Kidney (tissue), 13 donors: ENCODE measurements at regions not wholly inside any gene's neighbourhood (a gene's known extent, or its start where the extent isn't known, plus 50 kb on each side); places are given as distances from the start of the nearest gene placed in this dataset.

ENCODE experiments used
- DNase-seq, 5 donors: peaks; one replicate each; pipeline ENCODE4 v3.0.0-alpha.2; 2013 to 2020
- FAIRE-seq: peaks from 2 replicates; lab custom pipeline; 2012; peaks lifted over from hg19 to GRCh38; lab: Jason Lieb, UNC
- H3K27ac ChIP-seq, 2 donors: one replicate each; pipeline ENCODE4 v1.7.0; 2013; ENCODE audit warnings: low read depth in 2 of 2, low read length in 2 of 2, inconsistent platforms in 1 of 2
- H3K27me3 ChIP-seq: one replicate; pipeline ENCODE4 v1.7.1; 2013; ENCODE audit warnings: low read length, inconsistent platforms; ENCODE audit not compliant: control insufficient read depth, insufficient read depth
- H3K36me3 ChIP-seq, 3 donors: one replicate each; pipeline versions ENCODE4 v1.7.0 to v1.7.1; 2013; ENCODE audit warnings: low read length in 3 of 3, control low read depth in 1 of 3, inconsistent platforms in 1 of 3; ENCODE audit not compliant: insufficient read depth in 3 of 3, control insufficient read depth in 2 of 3
- H3K4me1 ChIP-seq, 3 donors: one replicate each; pipeline versions ENCODE4 v1.7.0 to v1.7.1; 2013; ENCODE audit warnings: low read length in 3 of 3, inconsistent platforms in 1 of 3, low read depth in 1 of 3; ENCODE audit not compliant: control insufficient read depth in 2 of 3, insufficient read depth in 2 of 3
- H3K4me3 ChIP-seq, 3 donors: one replicate each; pipeline versions ENCODE4 v1.7.0 to v1.8.1; 2013; ENCODE audit warnings: low read length in 3 of 3, control low read depth in 1 of 3, inconsistent platforms in 1 of 3
- H3K9ac ChIP-seq, 3 donors: one replicate each; pipeline versions ENCODE4 v1.7.0 to v1.7.1; 2013; ENCODE audit warnings: low read length in 3 of 3, control low read depth in 1 of 3, inconsistent platforms in 1 of 3
- H3K9me3 ChIP-seq, 3 donors: one replicate each; pipeline versions ENCODE4 v1.7.0 to v1.7.1; 2013; ENCODE audit warnings: low read length in 3 of 3, control low read depth in 1 of 3, inconsistent platforms in 1 of 3; ENCODE audit not compliant: control insufficient read depth in 2 of 3, insufficient read depth in 1 of 3
- intact Hi-C: fragments of 100-400 bp; cut with DNase I; formaldehyde crosslinking; loops from one replicate; pipeline ENCODE4 v1.11.1; 2022
- TF ChIP-seq, protein P1 (sequence below): IDR thresholded peaks from 3 replicates; pipeline ENCODE4 v1.5.1; 2012; ENCODE audit warnings: mild to moderate bottlenecking, moderate library complexity, borderline replicate concordance; ENCODE audit not compliant: insufficient read depth; ENCODE audit errors: extremely low read depth
- donor health status: control.
- donor health status: control.
- donor health status: control.
- donor health status: control.
- donor health status: control.
- donor health status: DM: yes; HTN: yes; CAD: no.
- donor health status: Normal renal cell carcinoma (clear cell type).

DNA sequence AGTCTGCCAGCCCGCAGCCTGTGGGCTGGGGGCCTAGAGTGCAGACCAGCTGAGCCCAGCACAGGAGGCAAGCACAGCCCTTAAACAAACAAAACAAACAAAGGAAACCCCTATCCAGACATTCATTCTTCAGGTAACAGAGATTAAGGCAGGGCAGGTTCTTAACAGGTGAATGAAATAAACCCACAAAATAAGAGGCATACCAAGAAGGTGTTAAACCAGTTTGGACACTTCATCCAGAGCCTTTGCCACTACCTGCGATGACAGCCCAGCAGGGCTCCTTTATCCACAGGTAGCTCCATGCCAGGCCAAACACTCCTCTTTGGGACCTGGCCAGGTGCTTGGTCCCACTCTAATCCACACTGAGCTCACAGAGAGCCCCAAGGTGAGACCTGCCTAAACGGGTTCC, 209.7 kb upstream of the SIX2 start:
- FAIRE-seq (no peak), DNase-seq (no peak)
- H3K27ac ChIP-seq = no peak overlapping the region
- H3K4me3 ChIP-seq = no peak overlapping the region
- H3K9ac ChIP-seq = no peak overlapping the region
- H3K4me1 ChIP-seq = no peaks in the 10 kb centered on the region
- peaks cover 0 to 3% (median 0%) of the 10 kb centered on the region in 3 donors for H3K9me3 ChIP-seq
- H3K36me3 ChIP-seq = no peaks in the 10 kb centered on the region
- intact Hi-C loops = no loop called here
- no peaks in the 10 kb centered on the region for H3K27me3 ChIP-seq
- TF ChIP-seq, protein P1, sequence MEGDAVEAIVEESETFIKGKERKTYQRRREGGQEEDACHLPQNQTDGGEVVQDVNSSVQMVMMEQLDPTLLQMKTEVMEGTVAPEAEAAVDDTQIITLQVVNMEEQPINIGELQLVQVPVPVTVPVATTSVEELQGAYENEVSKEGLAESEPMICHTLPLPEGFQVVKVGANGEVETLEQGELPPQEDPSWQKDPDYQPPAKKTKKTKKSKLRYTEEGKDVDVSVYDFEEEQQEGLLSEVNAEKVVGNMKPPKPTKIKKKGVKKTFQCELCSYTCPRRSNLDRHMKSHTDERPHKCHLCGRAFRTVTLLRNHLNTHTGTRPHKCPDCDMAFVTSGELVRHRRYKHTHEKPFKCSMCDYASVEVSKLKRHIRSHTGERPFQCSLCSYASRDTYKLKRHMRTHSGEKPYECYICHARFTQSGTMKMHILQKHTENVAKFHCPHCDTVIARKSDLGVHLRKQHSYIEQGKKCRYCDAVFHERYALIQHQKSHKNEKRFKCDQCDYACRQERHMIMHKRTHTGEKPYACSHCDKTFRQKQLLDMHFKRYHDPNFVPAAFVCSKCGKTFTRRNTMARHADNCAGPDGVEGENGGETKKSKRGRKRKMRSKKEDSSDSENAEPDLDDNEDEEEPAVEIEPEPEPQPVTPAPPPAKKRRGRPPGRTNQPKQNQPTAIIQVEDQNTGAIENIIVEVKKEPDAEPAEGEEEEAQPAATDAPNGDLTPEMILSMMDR = no peak

- intact Hi-C loops = no loop called here
- DNase-seq = no peak
- Histone ChIP-seq H3K27me3 (no peaks in the 10 kb centered on the region), H3K4me3 (no peak overlapping the region), H3K36me3 (no peaks in the 10 kb centered on the region), H3K9me3 (peaks cover 0 to 3% (median 0%) of the 10 kb centered on the region in 3 donors), H3K4me1 (no peaks in the 10 kb centered on the region), H3K9ac (no peak overlapping the region), H3K27ac (no peak overlapping the region)
- TF ChIP-seq, protein P1 = no peak
- FAIRE-seq = no peak
Measured at GRCh38 chr2:45218297-45218696, 209.0 kb upstream of the SIX2 start.

DNA sequence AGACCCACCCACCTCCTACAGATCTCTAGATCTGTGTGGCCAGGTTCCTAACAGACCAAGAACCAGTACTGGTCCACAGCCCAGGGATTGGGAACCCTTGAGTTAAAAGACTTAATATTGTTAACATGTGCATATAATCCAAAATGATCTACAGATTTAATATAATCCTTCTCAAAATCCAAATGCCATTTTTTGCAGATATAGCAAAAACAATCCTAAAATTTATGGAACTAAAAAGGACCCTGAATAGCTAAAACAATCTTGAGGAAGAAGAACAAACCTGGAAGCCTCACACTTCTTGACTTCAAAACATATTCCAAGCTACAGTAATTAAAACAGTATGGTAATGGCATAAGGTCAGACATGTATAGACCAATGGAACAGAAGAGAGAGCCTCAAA, 206.9 kb upstream of the SIX2 start:
- no peaks in the 10 kb centered on the region for H3K4me1 ChIP-seq
- no peak for FAIRE-seq
- H3K36me3 ChIP-seq = no peaks in the 10 kb centered on the region
- peaks cover 0 to 3% (median 0%) of the 10 kb centered on the region in 3 donors for H3K9me3 ChIP-seq
- DNase-seq = no peak
- intact Hi-C loops = no loop called here
- H3K9ac ChIP-seq = no peak overlapping the region
- no peaks in the 10 kb centered on the region for H3K27me3 ChIP-seq
- TF ChIP-seq, protein P1 = no peak
- H3K4me3 ChIP-seq = no peak overlapping the region
- H3K27ac ChIP-seq = no peak overlapping the region

GRCh38 chr2:45214550-45214949, 205.3 kb upstream of the SIX2 start:
- H3K27me3 ChIP-seq = no peaks in the 10 kb centered on the region
- TF ChIP-seq, protein P1 = no peak
- no peak for FAIRE-seq
- H3K27ac ChIP-seq = no peak overlapping the region
- no peak for DNase-seq
- no peak overlapping the region for H3K9ac ChIP-seq
- peaks cover 0 to 3% (median 0%) of the 10 kb centered on the region in 3 donors for H3K9me3 ChIP-seq
- H3K4me1 ChIP-seq = no peaks in the 10 kb centered on the region
- intact Hi-C loops = no loop called here
- no peaks in the 10 kb centered on the region for H3K36me3 ChIP-seq
- no peak overlapping the region for H3K4me3 ChIP-seq
